ENCODE measurements at regions not wholly inside any gene's neighbourhood (a gene's known extent, or its start where the extent isn't known, plus 50 kb on each side); places are given as distances from the start of the nearest gene placed in this dataset.
A peak's percentile ranks its signal among the peaks of the same experiment; 100 is the strongest.

GRCh38 chr10:123582084-123582989 lies 83.8 kb upstream of the GPR26 start:
- DNase-seq: peak; percentile 63

- DNase-seq: peak; percentile 24
Measured at GRCh38 chr10:123583639-123584418, 82.3 kb upstream of the GPR26 start.

GRCh38 chr10:123584419-123584775 lies 81.8 kb upstream of the GPR26 start:
- DNase-seq: no peak

GRCh38 chr10:123585477-123586445 lies 80.4 kb upstream of the GPR26 start:
- no peak for DNase-seq

- DNase-seq: no peak
Measured at GRCh38 chr10:123587110-123587509, 79.0 kb upstream of the GPR26 start.

GRCh38 chr10:123588386-123588914 lies 77.7 kb upstream of the GPR26 start:
- DNase-seq: no peak

GRCh38 chr10:123595661-123596060 lies 70.5 kb upstream of the GPR26 start:
- DNase-seq: no peak

- DNase-seq: no peak
Measured at GRCh38 chr10:123597676-123598075, 68.5 kb upstream of the GPR26 start.

- no peak for DNase-seq
Measured at GRCh38 chr10:123599366-123599849, 66.7 kb upstream of the GPR26 start.

- no peak for DNase-seq
Measured at GRCh38 chr10:123600177-123600576, 66.0 kb upstream of the GPR26 start.

GRCh38 chr10:123603130-123603529 lies 63.0 kb upstream of the GPR26 start:
- no peak for DNase-seq

- DNase-seq: no peak
Measured at GRCh38 chr10:123604506-123604905, 61.6 kb upstream of the GPR26 start.

GRCh38 chr10:123606006-123606405 lies 60.1 kb upstream of the GPR26 start:
- DNase-seq: no peak

- DNase-seq: no peak
Measured at GRCh38 chr10:123606955-123607354, 59.2 kb upstream of the GPR26 start.

GRCh38 chr10:123607386-123607785 lies 58.8 kb upstream of the GPR26 start:
- no peak for DNase-seq

- no peak for DNase-seq
Measured at GRCh38 chr10:123608047-123608446, 58.1 kb upstream of the GPR26 start.

- no peak for DNase-seq
Measured at GRCh38 chr10:123611243-123611642, 54.9 kb upstream of the GPR26 start.

- DNase-seq: no peak
Measured at GRCh38 chr10:123611876-123612275, 54.3 kb upstream of the GPR26 start.

GRCh38 chr10:123613346-123613850 lies 52.8 kb upstream of the GPR26 start:
- DNase-seq: no peak

GRCh38 chr10:123614888-123615287 lies 51.3 kb upstream of the GPR26 start:
- DNase-seq: peak; percentile 16
